CMK (cell line): ENCODE measurements at regions not wholly inside any gene's neighbourhood (a gene's known extent, or its start where the extent isn't known, plus 50 kb on each side); places are given as distances from the start of the nearest gene placed in this dataset.
"Not testable (repeated sequence)": the region's sequence is repeated elsewhere in the genome, so short reads cannot be mapped to it uniquely, and the experiment has no call there.

ENCODE experiments used
- DNase-seq: peaks from one replicate; pipeline ENCODE4 v3.0.0-alpha.2; 2010; ENCODE audit warnings: low read depth

DNA sequence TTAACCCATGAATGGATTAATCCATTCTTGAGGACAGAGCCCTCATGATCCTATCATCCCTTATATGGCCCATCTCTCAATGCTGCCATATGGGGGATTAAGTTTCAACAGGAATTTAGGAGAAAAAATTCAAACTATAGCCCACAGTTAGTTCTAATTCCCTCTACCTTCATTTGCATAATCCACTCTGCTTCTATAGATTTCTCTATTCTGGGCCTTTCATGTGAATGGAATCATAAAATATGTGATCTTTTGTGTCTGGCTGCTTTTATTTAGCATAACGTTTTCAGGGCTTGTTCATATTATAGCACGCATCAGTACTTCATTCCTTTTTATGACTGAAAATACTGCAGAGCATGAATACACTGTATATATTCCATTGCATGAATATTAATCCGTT lies 55.4 kb downstream of the CTSL start:
- DNase-seq: no peak

DNA sequence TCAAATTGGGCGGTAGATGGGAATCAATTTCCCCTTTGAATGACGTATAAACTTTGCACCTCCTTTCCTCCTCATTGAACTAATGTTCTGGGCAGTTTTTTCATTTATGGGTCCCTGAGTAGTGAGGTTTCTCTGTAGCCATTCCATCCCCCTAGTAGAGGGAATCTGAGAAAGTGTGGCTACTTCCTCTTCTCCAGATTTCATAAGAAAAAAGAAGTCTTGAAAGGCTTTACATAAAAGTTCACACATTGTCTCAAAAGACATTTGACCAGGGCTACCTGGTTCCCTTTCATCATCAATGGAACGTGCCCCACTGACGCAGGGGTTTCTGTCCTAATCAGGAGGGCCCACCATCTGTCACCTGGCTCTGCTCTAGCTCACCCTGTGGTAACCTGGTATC lies 57.3 kb downstream of the CTSL start:
- no peak for DNase-seq

DNA sequence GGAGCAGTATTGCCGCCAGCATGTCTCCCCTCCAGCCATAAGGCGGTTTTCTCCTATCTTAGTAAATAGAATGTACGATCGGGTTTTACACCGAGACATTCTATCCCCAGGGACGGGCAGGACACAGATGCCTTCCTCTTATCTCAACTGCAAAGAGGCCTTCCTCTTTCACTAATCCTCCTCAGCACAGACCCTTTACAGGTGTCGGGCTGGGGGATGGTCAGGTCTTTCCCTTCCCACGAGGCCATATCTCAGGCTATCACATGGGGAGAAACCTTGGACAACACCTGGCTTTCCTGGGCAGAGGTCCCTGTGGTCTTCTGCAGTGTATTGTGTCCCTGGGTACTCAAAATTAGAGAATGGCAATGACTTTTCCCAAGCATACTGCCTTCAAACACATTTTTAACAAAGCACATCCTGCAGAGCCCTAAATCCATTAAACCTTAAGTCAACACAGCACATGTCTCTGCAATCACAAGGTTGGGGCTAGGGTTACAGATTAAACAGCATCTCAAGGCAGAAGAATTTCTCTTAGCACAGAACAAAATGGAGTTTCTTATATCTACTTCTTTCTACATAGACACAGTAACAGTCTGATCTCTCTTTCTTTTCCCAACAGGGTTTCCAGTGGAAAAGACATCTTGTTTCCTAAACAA lies 59.5 kb downstream of the CTSL start:
- DNase-seq: not testable (repeated sequence)

DNA sequence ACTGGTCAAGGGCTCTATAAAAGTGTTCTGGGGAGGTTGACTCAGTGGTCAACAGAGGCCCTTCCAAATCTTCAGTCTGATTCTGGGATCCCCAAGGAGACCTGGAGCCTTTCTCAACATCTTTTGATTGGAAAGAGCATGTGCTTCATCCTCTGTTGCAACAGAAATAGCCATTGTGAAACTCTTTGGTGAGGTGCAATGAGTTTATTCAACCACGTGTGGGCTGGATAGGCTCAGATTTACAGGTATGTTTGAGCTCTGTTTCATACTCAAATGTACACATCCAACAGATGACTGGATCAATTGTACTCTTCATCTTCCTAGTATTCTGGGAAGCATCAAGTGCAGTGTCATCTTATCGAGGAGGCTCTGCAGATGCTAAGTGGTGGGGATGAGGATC lies 60.5 kb downstream of the CTSL start:
- DNase-seq: no peak

DNA sequence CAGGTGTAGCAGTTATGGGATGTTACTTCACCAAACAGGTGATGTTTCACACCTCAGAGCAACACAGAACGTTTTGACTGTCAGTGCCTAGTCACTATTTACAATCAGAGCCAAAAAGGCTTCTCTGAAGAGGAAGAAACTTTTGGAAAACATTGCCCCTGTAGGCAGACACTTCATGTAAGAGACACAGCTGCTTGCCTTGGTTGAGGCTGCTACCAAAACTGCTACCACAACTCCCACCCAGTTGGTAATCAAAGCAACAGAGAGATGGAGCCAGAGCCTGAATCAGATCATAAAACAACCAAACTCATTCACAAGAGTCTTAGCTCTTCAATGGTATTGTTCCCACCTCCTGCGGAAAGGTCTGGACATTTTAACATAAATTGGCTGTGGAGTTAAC lies 61.0 kb downstream of the CTSL start:
- DNase-seq: no peak

DNA sequence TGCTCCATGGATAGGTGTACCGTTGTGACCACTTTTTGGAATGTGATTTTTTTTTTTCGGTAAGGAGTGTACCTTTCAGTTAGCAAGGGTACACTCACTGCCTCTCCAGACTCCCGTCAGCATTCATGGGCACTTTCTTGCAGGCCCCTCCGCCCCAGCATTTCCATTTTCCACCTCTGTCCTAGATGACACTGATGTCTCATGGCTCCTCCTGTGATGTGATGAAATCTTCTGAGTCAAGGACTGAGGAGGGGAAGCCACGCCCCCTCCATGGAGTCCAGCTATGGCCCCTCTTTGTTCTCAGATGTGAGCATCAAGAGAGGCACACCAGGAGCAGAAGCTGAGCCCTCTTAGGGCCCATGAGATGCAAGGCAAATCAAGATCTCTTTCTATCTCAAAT lies 61.8 kb downstream of the CTSL start:
- DNase-seq: no peak

DNA sequence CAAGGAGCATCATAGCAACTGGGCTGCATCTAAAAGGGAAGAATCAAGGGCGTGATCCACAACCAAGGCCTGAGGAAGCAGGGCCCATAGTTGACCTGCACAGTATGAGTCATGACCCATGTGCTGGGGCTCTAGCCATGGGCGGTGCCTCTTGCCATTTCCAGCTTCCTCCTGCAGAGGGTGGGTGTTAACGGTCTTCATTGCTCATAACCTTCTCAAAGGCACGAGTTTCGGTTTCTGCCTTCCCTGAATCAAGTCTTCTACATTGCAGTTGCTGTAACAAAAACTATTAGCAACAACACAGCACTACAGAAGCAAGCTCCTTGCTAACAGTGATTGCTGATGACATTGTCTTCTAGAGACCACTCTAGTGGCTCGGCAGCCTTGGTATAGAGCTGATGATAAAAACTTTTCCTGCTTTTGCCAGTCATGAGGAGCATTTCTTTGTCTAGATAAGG lies 66.9 kb downstream of the CTSL start:
- DNase-seq: no peak

DNA sequence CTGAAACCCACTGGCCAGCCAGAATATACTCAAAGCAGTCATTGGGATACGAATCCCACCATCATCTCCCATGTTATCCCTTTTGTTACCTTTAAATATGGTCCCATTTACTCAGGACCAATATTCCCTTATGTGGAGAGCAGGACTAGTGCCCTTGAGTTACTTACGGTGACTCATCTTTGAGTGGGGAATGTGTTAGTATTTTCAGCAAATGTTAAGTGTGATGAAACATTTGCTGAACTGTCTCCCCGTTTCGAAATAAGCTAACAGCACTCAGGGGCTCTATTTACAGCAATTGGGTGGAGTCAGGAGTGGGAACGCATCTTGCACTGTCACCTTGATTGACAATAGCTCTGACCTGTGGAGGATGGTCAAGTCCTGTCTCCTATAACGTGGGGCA lies 67.4 kb downstream of the CTSL start:
- DNase-seq: no peak

DNA sequence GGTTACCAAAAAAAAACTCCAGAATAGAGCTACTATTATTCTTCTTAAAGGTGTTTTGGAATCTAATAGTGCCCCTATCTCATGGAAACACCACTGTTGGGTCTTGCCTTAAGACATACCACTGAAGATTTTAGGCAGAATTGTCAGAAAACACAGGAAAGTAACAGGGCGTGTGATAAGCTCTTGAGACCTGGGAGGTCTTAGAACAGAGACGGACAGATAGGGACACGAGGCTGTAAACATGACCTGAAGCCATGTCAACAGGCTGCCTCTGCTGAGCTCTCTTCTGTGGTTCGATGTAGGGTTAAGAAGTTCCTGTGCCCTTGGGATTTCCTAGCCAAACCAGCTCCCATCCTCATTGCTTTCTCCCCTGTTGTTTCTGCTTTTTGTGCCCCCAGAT lies 69.3 kb downstream of the CTSL start:
- peak; percentile 73 for DNase-seq

DNA sequence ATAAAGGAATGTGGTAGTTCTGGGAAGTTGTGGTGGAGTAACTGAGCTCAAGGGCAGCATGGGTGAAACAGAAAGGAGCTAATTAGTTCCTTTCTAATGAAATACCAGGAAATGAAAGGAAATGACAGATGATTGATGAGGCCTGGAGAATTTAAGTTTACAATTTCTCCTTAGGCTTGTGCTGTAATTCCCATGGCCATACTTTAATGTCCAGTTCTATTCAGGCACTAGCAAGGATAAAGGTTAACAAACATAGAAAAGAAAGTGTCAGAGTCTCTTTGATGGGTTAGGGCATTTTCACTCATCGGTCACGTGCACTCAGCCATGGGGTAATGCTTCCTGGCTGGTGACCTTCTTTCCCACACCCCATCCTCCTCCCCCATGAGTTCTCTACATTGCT lies 70.3 kb downstream of the CTSL start:
- no peak for DNase-seq

DNA sequence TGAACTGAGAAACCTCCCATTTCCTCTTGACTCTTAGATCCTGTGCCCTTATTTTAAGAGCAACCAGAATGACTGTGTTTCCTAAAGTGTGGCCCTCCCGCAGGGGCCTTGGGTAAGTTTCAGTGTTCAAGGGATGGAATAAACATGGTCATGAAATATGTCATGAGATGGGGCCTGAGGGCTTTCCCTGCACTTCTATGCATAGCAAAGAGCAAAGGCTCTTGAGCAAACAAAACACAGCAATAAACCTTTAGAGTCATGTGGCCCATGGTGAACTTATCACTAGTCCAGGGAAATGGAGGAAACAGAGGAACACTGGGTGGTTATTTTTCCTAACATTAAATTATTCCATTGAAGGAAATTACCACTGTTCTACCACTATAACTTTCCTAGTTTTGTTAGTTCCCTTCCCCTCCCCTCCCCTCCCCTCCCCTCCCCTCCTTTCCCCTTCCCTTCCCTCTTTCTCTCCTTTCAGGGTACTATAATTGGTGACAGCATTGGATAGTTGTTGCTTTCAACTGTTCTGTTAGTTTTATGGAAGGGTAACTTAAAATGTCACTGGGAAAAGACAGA lies 72.4 kb downstream of the CTSL start:
- no peak for DNase-seq

DNA sequence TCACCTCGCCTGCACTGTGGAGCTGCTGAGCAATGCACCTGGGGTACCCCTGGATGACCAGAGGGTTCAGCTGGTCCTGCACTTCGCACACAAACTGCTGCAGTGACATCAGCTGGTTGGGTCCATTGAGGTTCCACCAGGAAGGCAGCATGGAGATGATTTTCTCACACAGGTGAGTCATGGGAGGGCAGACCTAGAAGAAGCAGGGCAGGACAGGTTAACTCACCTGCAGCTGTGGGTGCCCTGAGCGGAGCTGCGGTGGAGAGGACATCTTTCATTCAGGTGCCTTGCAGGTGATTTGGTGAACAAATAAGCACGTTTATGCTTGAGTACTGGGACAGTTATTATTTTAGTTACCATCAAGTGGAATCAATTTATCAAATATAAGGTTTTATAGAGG lies 73.6 kb downstream of the CTSL start:
- no peak for DNase-seq

DNA sequence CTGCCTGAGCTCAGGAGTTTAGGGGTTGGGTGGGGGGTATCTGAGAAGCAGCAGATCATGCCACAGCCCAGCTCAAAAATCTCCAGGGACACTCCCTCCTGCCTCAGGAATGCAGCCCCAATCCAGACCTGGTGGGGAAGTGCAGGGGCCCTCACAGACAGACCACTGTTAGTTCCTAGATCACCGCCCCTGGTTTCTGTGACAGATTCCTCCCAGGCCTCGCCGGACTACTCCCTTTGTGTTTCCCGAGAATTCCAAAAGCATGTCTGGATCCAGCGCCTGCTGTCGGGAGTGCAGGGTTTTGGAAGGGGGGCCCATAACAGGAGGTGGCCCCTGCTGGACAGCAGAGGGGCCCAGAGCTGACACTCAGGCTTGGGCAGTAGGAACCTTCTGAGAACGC lies 74.5 kb downstream of the CTSL start:
- DNase-seq: no peak

DNA sequence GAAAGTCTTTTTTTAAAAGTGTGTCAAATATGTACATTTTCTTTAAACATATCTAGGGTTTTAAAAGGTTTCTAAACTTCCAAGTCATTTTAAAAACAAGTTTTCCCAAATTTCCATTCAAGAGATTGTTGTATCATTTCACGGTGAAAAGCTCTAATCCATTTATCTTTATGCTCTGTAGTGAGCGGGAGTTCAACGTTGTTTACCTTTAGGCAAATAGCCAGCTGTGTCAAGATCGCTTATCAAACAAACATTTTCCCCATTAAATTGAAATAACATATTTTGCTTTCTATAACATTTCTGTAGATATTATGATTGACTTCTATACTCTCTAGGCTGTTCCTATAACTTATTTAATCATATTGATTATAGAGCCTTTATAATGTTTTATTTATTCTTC lies 75.1 kb downstream of the CTSL start:
- DNase-seq: no peak

DNA sequence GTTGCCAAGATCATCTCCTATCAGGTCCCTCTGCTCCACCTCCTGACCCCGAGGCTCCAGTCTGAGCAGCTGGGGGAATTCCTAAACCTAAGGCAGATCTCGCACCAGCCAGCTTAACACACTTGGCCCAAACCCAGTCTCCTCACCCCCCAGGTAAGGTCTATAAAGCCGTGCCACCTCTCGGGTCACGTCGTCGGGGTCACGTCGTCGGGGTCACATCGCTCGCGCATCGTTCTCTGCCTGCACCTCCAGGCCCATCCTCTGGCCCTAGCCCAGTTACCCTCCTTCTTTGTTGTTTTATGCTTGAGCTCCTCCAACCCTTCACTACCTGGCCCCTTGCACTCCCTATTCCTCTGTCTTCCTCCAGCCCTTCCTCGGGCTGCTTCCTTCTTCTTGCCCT lies 77.2 kb downstream of the CTSL start:
- no peak for DNase-seq

DNA sequence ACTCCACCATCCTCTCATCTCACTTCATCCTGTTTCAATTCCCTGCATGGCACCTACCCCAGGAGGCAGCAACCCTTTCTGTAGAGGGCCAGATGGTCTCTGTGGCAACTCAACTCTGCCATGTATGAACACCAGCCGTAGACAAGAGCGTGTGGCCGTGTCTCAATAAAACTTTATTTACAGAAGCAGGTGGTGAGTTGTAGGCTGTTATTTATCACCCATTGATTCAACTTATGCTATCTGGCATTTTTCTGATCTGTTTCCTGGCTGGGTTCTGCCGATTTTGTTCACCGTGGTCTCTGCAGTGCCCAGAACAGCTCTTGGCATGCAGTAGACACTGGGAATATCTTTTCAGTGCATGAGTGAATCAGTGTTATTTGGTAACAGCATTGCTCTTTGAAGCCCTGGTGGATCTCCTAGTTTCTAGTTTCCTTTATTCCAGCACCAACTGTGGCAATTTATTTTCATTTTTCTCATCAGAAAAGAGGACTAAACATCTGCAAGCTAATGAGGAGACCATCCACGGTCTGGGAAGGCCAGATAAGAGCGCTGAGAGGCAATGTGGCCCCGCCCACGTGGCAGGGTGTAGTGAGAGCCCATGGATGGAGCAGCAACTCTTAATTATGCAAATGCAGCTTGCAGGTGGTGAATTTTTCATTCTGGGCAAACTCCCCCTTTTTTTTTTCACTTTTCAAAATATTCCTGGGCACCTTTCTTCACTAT lies 77.9 kb downstream of the CTSL start:
- peak; percentile 58 for DNase-seq

DNA sequence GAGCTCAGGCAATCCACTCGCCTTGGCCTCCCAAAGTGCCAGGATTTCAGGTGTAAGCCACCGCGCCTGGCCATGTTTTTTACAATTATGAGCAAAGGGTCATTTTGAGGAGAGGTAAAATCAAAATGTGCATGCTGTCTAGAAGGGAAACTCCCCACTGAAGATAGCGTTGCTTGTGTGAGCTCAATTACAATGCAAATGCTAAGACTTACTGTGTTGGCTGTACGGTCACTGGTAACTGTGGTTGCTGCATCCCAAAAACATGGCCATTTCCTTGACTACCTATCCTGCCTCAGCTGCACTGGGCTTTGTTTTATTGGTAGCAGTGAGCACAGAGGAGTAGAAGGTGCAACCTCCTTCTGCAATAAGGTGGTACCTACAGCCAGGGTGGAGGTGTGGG lies 77.4 kb upstream of the SPATA31E1 start:
- no peak for DNase-seq

DNA sequence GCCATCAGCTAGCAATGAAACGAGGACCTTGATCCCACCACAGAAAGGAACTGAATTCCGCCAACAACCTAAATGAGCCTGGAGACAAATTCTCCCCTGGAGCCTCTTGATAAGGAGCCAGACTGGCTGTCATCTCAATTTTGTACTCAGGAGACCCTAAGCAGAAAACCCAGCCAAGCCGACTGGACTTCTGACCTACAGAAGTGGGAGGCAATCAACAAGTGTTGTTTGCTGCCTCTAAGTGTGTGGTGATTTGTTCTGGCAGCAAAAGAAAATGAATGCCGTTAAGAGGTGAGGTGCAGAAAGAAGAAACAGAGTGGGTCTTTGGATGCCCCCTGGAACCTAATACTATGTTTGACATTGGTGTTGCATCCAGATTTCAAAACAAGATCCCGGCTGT lies 72.7 kb upstream of the SPATA31E1 start:
- DNase-seq: no peak

DNA sequence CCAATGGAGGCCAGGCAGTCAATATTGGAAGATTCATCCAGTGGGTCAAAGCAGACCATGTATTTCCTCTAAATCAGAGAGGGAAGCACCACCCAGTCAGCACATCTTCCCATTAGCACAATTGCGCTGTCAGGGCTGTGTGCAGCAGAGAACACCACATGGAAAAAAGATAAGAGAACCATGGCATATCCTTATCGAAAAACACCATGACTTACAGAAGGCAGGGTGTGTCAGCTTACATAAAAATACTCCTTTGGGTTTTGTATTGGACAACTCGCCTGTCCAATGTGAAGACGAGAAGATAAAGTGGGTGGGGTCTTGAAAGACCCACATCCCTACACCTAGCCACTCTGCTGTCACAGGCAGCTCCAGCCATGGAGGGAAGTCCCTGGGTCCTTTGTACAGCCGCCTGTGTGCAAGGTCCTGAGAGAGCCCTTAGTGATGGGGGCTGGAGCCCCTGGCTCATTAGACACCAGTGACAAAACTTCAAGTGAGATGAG lies 71.9 kb upstream of the SPATA31E1 start:
- DNase-seq: peak; percentile 70

DNA sequence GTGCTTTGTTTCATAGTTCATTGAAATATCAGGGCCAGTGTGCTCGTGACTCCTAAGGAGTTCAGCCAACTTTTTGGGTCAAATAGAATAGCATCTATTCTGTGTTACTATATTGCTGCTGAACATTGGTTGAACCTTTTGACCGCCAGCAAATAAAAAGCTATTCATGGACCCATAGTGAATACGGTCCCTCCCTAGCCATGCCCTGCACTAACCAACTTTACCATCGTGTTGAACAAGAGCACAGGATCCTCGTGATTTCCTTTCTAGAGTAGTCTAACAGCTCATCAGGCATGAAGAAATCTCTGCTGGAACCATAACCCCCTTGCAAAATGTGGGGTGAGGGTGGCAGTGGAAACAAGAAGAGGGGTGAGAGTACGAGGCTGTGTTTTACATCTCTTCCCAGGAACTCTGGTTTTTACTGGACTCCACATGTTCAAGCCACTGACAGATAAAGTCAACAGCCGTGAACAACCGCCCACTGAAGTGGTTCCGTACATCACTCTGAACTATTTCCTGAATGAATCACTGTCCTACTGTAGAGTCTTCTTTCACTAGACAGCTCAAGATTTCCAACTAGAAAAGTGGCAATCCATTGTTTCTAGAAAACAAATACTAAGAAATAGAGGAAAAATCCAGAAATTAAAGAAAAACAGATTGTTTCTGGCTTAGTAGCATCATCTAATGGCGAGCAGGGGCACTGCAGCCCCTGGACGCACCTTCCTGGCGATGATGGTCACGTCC lies 70.1 kb upstream of the SPATA31E1 start:
- DNase-seq: no peak

DNA sequence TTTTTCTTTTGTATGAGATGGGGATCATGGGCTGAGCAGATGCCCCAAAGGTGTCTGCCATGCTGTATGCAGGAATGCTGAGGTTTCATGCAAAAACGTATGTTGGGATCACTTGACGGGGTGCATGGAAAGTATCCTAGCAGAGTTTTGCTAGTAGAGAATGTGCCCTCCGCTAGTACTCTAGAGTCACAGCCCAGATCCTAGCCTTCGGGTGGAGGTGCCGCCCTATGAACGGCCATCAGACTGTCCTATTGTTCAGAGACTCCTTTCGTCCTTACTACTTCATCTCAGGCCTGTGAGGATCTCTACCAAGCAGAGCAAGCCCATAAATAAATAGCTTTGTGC lies 69.6 kb upstream of the SPATA31E1 start:
- DNase-seq: no peak

DNA sequence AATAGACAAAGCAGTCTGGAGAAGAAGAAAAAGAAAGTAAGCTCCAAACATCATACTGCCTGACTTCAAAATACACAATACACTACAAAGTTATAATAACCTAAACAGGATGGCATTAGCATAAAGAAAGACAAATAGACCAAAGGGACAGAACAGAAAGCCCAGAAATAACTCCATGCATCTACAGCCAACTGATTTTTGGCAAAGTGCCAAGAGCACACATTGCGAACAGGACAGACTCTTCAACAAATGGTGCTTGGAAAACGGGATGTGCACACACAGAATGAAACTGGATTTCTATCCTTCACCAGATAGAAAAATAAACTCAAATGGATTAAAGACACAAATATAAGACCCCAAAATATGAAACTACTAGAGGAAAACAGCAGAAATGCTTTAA lies 66.6 kb upstream of the SPATA31E1 start:
- DNase-seq: no peak

DNA sequence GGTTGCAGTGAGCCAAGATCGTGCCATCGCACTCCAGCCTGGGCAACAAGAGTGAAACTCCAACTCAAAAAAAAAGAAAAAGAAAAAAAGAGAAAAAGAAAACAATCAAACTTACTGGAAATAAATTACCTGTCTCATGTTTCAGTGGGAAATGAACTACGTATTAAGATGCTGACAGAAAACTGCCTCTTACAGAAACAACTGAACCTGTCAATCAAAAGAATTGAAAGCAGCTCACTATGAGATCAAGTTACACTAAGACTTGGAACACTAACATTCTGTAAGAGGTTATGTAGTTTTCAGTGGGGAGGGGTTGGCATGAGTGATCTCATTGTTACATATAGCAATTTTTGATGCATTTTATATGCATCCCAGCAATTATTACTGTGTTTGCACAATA lies 64.4 kb upstream of the SPATA31E1 start:
- DNase-seq: no peak
